Sigmoid colon (tissue), 6 donors: ENCODE measurements at regions not wholly inside any gene's neighbourhood (a gene's known extent, or its start where the extent isn't known, plus 50 kb on each side); places are given as distances from the start of the nearest gene placed in this dataset.

Experiments used
- DNase-seq: peaks from one replicate; pipeline ENCODE4 v3.0.0-alpha.2; 2019
- H3K27ac ChIP-seq, 4 donors: fragments of 200-600 bp; sonication (generic); one replicate each; pipeline ENCODE4 v1.5.1; 2016 to 2019; ENCODE audit warnings: mild to moderate bottlenecking in 1 of 4
- H3K27me3 ChIP-seq, 3 donors: fragments of 200-600 bp; sonication (generic); one replicate each; pipeline ENCODE4 v1.5.1; 2019; ENCODE audit warnings: mild to moderate bottlenecking in 1 of 3
- H3K36me3 ChIP-seq, 4 donors: fragments of 200-600 bp; sonication (generic); one replicate each; pipeline ENCODE4 v1.5.1; 2016 to 2019
- H3K4me1 ChIP-seq, 4 donors: fragments of 200-600 bp; sonication (generic); one replicate each; pipeline ENCODE4 v1.5.1; 2017 to 2019
- H3K4me3 ChIP-seq, 4 donors: fragments of 200-600 bp; sonication (generic); one replicate each; pipeline ENCODE4 v1.5.1; 2017 to 2019; ENCODE audit warnings: mild to moderate bottlenecking in 2 of 4, moderate library complexity in 1 of 4
- H3K9me3 ChIP-seq, 4 donors: fragments of 200-600 bp in 3 of 4; sonication (generic) in 3 of 4; one replicate each; pipeline versions ENCODE4 v1.5.1 to v1.6.1; 2013 to 2019
- EP300 ChIP-seq, 4 donors: sonication (generic); formaldehyde crosslinking; IDR thresholded peaks; one replicate each; pipeline ENCODE4 v1.6.1; 2017; ENCODE audit warnings: antibody characterized with exemption in 4 of 4
- POLR2A ChIP-seq, 2 donors: fragments of 450-650 bp; IDR thresholded peaks; one replicate each; pipeline ENCODE4 v1.6.1; 2016; ENCODE audit warnings: antibody characterized with exemption in 2 of 2, mild to moderate bottlenecking in 2 of 2, moderate library complexity in 2 of 2
- POLR2AphosphoS5 ChIP-seq, 4 donors: sonication (generic); formaldehyde crosslinking; IDR thresholded peaks; one replicate each; pipeline ENCODE4 v1.6.1; 2017; ENCODE audit warnings: antibody characterized with exemption in 4 of 4
- WGBS, 2 donors: extraction: QIAGEN DNeasy Blood & Tissue Kit; methylation state at CpG; one replicate each; pipeline ENCODE4 v1.1.7; 2013; 5-methylcytosine and 5-hydroxymethylcytosine counted together
- intact Hi-C: fragments of 100-400 bp; cut with DNase I; formaldehyde crosslinking; loops from one replicate; pipeline ENCODE4 v1.15.1; 2023
- TF ChIP-seq, protein P1 (sequence below), 4 experiments: fragments of 450-650 bp in 3 of 4; fragments of 200-600 bp in 1 of 4; IDR thresholded peaks; one replicate each; pipeline ENCODE4 v1.5.1; 2016 to 2019; ENCODE audit warnings: antibody characterized with exemption in 4 of 4, mild to moderate bottlenecking in 3 of 4, moderate library complexity in 2 of 4
- donor health status: healthy with polysubstance abuse.
- donor health status: healthy.

- Histone ChIP-seq H3K9me3 (no peaks in the 10 kb centered on the region), H3K4me1 (no peaks in the 10 kb centered on the region), H3K4me3 (no peak overlapping the region), H3K36me3 (no peaks in the 10 kb centered on the region), H3K27ac (no peak overlapping the region), H3K27me3 (no peaks in the 10 kb centered on the region)
- no peak for TF ChIP-seq POLR2AphosphoS5 (IDR thresholded peaks at IDR 0.05)
- no peak for TF ChIP-seq EP300 (IDR thresholded peaks at IDR 0.05)
- TF ChIP-seq, protein P1, sequence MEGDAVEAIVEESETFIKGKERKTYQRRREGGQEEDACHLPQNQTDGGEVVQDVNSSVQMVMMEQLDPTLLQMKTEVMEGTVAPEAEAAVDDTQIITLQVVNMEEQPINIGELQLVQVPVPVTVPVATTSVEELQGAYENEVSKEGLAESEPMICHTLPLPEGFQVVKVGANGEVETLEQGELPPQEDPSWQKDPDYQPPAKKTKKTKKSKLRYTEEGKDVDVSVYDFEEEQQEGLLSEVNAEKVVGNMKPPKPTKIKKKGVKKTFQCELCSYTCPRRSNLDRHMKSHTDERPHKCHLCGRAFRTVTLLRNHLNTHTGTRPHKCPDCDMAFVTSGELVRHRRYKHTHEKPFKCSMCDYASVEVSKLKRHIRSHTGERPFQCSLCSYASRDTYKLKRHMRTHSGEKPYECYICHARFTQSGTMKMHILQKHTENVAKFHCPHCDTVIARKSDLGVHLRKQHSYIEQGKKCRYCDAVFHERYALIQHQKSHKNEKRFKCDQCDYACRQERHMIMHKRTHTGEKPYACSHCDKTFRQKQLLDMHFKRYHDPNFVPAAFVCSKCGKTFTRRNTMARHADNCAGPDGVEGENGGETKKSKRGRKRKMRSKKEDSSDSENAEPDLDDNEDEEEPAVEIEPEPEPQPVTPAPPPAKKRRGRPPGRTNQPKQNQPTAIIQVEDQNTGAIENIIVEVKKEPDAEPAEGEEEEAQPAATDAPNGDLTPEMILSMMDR (IDR thresholded peaks at IDR 0.05): no peak
- no peak for TF ChIP-seq POLR2A (IDR thresholded peaks at IDR 0.05)
- intact Hi-C loops: no loop called here
- WGBS, 2 donors: 70 to 75% methylated on average over 3 of the region's 3 CpGs
- no peak for DNase-seq
Measured at GRCh38 chr2:6412533-6413091, 453.1 kb downstream of the CMPK2 start.

DNA sequence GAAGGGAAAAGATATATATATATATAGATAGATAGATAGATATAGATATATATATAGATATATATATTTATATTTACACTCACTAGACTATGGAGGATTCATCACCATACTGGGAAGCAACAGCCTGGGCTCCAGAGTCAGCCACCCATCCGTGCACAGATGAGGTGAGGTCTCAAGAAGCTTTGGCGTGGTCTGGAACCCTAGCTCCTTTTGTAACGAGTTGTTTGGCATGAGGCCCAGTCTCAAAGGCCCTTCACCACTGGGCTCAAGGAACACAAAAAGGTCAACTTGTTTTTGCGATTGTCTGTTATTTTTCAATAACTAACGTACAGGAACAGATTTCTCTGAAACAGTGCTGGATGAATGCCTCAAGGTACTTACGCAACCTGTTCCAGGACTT lies 448.7 kb downstream of the CMPK2 start:
- TF ChIP-seq POLR2A (IDR thresholded peaks at IDR 0.05): no peak
- TF ChIP-seq, protein P1 (IDR thresholded peaks at IDR 0.05): no peak
- no peak for TF ChIP-seq EP300 (IDR thresholded peaks at IDR 0.05)
- TF ChIP-seq POLR2AphosphoS5 (IDR thresholded peaks at IDR 0.05): no peak
- Histone ChIP-seq H3K36me3 (no peaks in the 10 kb centered on the region), H3K27ac (no peak overlapping the region), H3K9me3 (no peaks in the 10 kb centered on the region), H3K4me3 (no peak overlapping the region), H3K27me3 (no peaks in the 10 kb centered on the region), H3K4me1 (no peaks in the 10 kb centered on the region)
- WGBS, 2 donors: 80 to 88% methylated on average over 6 of the region's 6 CpGs
- no peak for DNase-seq
- intact Hi-C loops: no loop called here

DNA sequence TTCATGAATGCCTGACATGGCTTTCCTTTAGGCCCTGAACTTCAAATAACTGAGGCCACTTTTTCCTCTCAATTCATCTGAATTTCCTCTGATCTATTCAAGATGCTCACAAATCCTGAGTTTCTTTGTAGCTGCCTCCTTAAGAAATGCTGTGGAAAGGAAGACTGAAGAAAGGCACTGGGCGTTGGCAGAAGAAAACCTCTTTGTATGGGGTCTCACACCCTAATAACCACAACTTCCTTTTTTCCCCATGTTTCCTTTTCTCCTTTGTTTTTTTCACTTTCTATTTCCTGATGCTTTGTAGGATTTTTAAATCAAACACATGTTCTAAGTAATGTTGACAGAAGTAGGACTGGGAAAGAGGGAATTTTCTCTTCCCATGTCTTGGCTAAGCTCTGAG lies 447.4 kb downstream of the CMPK2 start:
- intact Hi-C loops: no loop called here

DNA sequence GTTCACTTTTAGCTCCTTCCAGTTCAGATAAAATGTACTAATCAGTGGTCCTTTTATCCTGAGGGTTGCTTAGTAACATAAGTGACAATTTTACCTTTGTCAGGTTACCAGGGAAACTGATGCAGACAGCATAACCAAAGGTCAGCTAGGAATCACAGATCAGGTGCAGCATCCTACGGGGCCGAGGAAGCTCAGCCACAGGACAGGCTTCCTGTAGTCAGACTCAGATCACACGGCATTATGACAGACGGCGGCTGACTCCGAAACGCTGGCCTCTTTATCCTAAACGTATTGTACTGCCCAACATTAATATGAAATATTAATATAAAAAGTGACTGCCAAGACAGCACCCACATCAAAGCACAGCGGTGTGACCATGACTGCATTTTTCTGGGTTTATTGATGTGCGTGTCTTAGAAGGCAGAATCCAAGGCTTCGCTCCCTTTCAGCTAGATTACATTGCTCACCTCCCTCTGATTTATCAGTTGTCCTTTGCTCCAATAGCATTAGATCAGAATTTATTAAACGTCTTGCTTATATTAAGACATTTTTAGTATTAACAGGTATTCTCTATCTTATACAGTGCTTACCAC lies 444.5 kb downstream of the CMPK2 start:
- DNase-seq: no peak
- Histone ChIP-seq H3K27me3 (no peaks in the 10 kb centered on the region), H3K27ac (no peak overlapping the region), H3K9me3 (no peaks in the 10 kb centered on the region), H3K4me3 (no peak overlapping the region), H3K36me3 (no peaks in the 10 kb centered on the region), H3K4me1 (no peaks in the 10 kb centered on the region)
- 90 to 93% methylated on average over 12 of the region's 12 CpGs for WGBS, 2 donors
- no peak for TF ChIP-seq POLR2AphosphoS5 (IDR thresholded peaks at IDR 0.05)
- no peak for TF ChIP-seq EP300 (IDR thresholded peaks at IDR 0.05)
- TF ChIP-seq, protein P1 (IDR thresholded peaks at IDR 0.05): no peak
- no peak for TF ChIP-seq POLR2A (IDR thresholded peaks at IDR 0.05)
- intact Hi-C loops: no loop called here

More for the DNA sequence above, 447.4 kb downstream of the CMPK2 start:
- Histone ChIP-seq H3K4me3 (no peak overlapping the region), H3K36me3 (no peaks in the 10 kb centered on the region), H3K27ac (no peak overlapping the region), H3K27me3 (no peaks in the 10 kb centered on the region), H3K9me3 (no peaks in the 10 kb centered on the region), H3K4me1 (no peaks in the 10 kb centered on the region)
- WGBS, 2 donors: 21 to 55% methylated on average over 1 of the region's 1 CpG
- DNase-seq: no peak
- TF ChIP-seq EP300 (IDR thresholded peaks at IDR 0.05) (no peak), POLR2AphosphoS5 (IDR thresholded peaks at IDR 0.05) (no peak), POLR2A (IDR thresholded peaks at IDR 0.05) (no peak)
- TF ChIP-seq, protein P1 (IDR thresholded peaks at IDR 0.05): no peak

- no peak overlapping the region for H3K4me3 ChIP-seq
- H3K36me3 ChIP-seq: no peaks in the 10 kb centered on the region
- no peaks in the 10 kb centered on the region for H3K27me3 ChIP-seq
- no peak overlapping the region for H3K27ac ChIP-seq
- H3K9me3 ChIP-seq: no peaks in the 10 kb centered on the region
- TF ChIP-seq EP300 (IDR thresholded peaks at IDR 0.05) (no peak), POLR2AphosphoS5 (IDR thresholded peaks at IDR 0.05) (no peak), POLR2A (IDR thresholded peaks at IDR 0.05) (no peak)
- TF ChIP-seq, protein P1 (IDR thresholded peaks at IDR 0.05): no peak
- no peaks in the 10 kb centered on the region for H3K4me1 ChIP-seq
- no peak for DNase-seq
- intact Hi-C loops: no loop called here
- 80 to 86% methylated on average over 4 of the region's 4 CpGs for WGBS, 2 donors
Measured at GRCh38 chr2:6421888-6422287, 443.8 kb downstream of the CMPK2 start.
